ENCODE measurements at regions not wholly inside any gene's neighbourhood (a gene's known extent, or its start where the extent isn't known, plus 50 kb on each side); places are given as distances from the start of the nearest gene placed in this dataset.
"Not testable (repeated sequence)": the region's sequence is repeated elsewhere in the genome, so short reads cannot be mapped to it uniquely, and the experiment has no call there.

GRCh38 chr9:86602715-86603114, 248.5 kb upstream of the TUT7 start:
- DNase-seq = no peak

GRCh38 chr9:86601697-86602096, 247.5 kb upstream of the TUT7 start:
- DNase-seq = no peak

- no peak for DNase-seq
Observed at GRCh38 chr9:86600977-86601376, 246.8 kb upstream of the TUT7 start.

- DNase-seq = no peak
Observed at GRCh38 chr9:86600291-86600690, 246.1 kb upstream of the TUT7 start.

- DNase-seq = no peak
Observed at GRCh38 chr9:86599561-86599960, 245.4 kb upstream of the TUT7 start.

- DNase-seq = no peak
Observed at GRCh38 chr9:86598411-86599239, 244.4 kb upstream of the TUT7 start.

- DNase-seq = no peak
Observed at GRCh38 chr9:86594724-86595123, 240.5 kb upstream of the TUT7 start.

- DNase-seq = no peak
Observed at GRCh38 chr9:86591472-86591871, 237.3 kb upstream of the TUT7 start.

- DNase-seq = no peak
Observed at GRCh38 chr9:86589730-86590129, 235.5 kb upstream of the TUT7 start.

- DNase-seq = no peak
Observed at GRCh38 chr9:86589273-86589672, 235.1 kb upstream of the TUT7 start.

- no peak for DNase-seq
Observed at GRCh38 chr9:86586144-86586494, 231.9 kb upstream of the TUT7 start.

- no peak for DNase-seq
Observed at GRCh38 chr9:86585422-86586143, 231.4 kb upstream of the TUT7 start.

GRCh38 chr9:86580688-86581087, 226.5 kb upstream of the TUT7 start:
- DNase-seq = no peak

- DNase-seq = no peak
Observed at GRCh38 chr9:86578722-86579121, 224.5 kb upstream of the TUT7 start.

- DNase-seq = no peak
Observed at GRCh38 chr9:86577420-86578333, 223.5 kb upstream of the TUT7 start.

GRCh38 chr9:86575825-86576525, 221.8 kb upstream of the TUT7 start:
- no peak for DNase-seq

- no peak for DNase-seq
Observed at GRCh38 chr9:86575137-86575536, 220.9 kb upstream of the TUT7 start.

- DNase-seq = no peak
Observed at GRCh38 chr9:86573886-86574285, 219.7 kb upstream of the TUT7 start.

- DNase-seq = no peak
Observed at GRCh38 chr9:86572904-86573303, 218.7 kb upstream of the TUT7 start.

- DNase-seq = not testable (repeated sequence)
Observed at GRCh38 chr9:86565603-86566002, 211.4 kb upstream of the TUT7 start.

GRCh38 chr9:86563936-86564335, 209.7 kb upstream of the TUT7 start:
- DNase-seq = no peak

GRCh38 chr9:86563350-86563749, 209.1 kb upstream of the TUT7 start:
- no peak for DNase-seq

- no peak for DNase-seq
Observed at GRCh38 chr9:86562691-86563090, 208.5 kb upstream of the TUT7 start.

Measured in suppressor macrophage treated with lipopolysaccharide for 1 hour (primary cell).